ENCODE measurements at regions not wholly inside any gene's neighbourhood (a gene's known extent, or its start where the extent isn't known, plus 50 kb on each side); places are given as distances from the start of the nearest gene placed in this dataset.

GRCh38 chr5:18105449-18105848 is 471.2 kb downstream of the TAF11L14 start:
- TF ChIP-seq CTCF (conservative IDR thresholded peaks at IDR 0.05; ENCODE audit: low read depth in 2 of 2) (no peak), ETS1 (IDR thresholded peaks at IDR 0.05) (no peak), EZH2 (IDR thresholded peaks at IDR 0.05; ENCODE audit: low read depth, unreplicated experiment) (no peak), EZH2phosphoT487 (IDR thresholded peaks at IDR 0.05; ENCODE audit: unreplicated experiment) (no peak), POLR2AphosphoS5 (IDR thresholded peaks at IDR 0.05; ENCODE audit: low read depth) (no peak), STAT1 (IDR thresholded peaks at IDR 0.05; ENCODE audit: unreplicated experiment) (no peak), CREB1 (CRISPR knock-in tag; IDR thresholded peaks at IDR 0.05; ENCODE audit: low read depth) (no peak), ZNF114 (CRISPR knock-in tag; IDR thresholded peaks at IDR 0.05) (no peak), ZNF331 (CRISPR knock-in tag; IDR thresholded peaks at IDR 0.05; ENCODE audit: low read depth) (no peak), REST (IDR thresholded peaks at IDR 0.05; ENCODE audit: unreplicated experiment) (no peak), NANOG (IDR thresholded peaks at IDR 0.05; ENCODE audit: borderline replicate concordance) (no peak), JUNB (IDR thresholded peaks at IDR 0.05; ENCODE audit: unreplicated experiment) (no peak), ZNF462 (CRISPR knock-in tag; IDR thresholded peaks at IDR 0.05) (no peak)
